Suppressor macrophage treated with lipopolysaccharide for 4 hours (primary cell): ENCODE measurements at regions not wholly inside any gene's neighbourhood (a gene's known extent, or its start where the extent isn't known, plus 50 kb on each side); places are given as distances from the start of the nearest gene placed in this dataset.
"Not testable (repeated sequence)": the region's sequence is repeated elsewhere in the genome, so short reads cannot be mapped to it uniquely, and the experiment has no call there.

Experiments
- DNase-seq: peaks from one replicate; pipeline ENCODE4 v3.0.0-alpha.2; 2020

DNA sequence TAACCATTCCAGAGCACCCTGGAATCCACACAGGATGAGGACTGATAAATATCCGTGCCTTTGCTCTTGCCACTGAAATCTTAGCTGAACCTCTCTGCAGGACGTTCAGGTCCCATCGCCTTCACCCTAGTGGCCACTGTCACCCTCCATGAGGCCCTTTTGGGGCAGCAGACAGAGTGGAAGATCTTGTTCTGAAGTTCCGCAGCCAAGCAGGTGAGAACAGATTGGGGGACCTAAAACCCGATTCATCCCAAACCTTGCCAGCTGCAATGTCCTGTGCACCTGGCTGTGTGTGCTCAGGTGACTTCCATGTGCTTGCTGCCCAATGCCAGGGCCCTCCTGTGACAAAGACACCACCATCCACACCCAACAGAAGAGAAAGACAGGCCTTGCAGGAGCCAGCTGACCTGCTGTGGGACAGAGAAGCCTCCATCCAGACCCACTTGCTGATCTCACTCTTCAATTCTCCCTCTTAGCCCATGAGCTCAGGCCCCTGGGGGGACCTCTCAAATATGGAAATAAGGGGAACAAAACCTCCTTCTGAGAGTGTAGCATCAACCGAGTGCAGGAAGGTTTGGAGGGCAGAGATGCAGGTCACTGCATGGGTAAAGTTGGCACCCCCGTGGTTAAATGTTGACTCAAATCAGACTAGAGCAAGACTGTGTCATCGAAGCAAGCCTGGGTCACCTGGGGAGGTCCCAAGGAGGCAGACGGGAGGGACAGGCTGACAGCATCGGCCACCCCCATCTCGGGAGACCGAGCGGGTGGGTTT, 308.7 kb upstream of the DIO3 start:
- no peak for DNase-seq

- no peak for DNase-seq
Measured at GRCh38 chr14:101253948-101254347, 307.3 kb upstream of the DIO3 start.

DNA sequence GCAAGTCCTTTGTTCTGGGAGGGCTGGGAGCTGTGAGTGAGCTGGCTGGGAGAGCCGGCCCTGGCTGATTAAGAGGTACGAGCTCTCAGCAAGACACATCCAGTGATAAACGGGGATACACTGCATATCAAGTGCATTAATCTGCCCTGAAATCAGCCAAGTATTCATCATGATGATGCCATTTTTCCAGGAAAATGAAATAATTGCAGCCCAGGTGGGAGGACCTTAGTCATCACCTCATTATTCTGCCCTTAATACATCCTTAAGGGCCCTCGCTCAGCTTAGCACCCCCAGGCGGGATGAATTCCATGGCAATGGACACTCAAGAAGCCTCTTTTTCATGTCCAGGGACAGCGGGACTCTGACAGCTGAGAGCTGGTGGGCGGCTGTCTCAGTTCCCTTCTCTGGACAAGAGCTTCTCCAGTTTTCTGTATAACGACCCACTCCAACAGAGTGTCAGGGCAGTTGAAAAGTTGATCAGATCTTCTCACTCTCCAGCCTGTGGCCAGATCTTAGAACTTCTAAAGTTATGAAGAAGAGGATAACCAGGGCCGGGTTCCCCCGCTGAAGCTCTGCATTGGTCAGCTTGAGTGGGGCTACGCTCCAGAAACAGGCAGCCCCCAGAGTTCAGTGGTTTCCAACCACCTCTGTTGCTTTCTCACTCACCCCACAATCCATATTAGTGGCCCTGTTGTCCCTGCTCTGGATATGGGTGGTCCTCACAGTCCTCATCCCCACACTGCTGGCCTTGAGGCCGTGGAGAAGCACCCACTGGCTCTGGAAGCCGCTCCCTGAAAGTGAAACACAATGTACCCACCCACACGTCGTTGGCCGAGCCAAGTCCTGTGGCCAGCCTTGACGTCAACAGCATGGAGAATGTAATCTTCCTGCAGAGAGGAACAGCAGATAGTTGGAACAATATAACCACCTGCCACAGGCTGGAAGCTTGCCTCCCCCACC, 306.2 kb upstream of the DIO3 start:
- no peak for DNase-seq

- no peak for DNase-seq
Measured at GRCh38 chr14:101255765-101256125, 305.6 kb upstream of the DIO3 start.

GRCh38 chr14:101256266-101256665, 305.0 kb upstream of the DIO3 start:
- no peak for DNase-seq

- DNase-seq: no peak
Measured at GRCh38 chr14:101257551-101257950, 303.7 kb upstream of the DIO3 start.

GRCh38 chr14:101259748-101260147, 301.5 kb upstream of the DIO3 start:
- no peak for DNase-seq

GRCh38 chr14:101266441-101266840, 294.9 kb upstream of the DIO3 start:
- not testable (repeated sequence) for DNase-seq

DNA sequence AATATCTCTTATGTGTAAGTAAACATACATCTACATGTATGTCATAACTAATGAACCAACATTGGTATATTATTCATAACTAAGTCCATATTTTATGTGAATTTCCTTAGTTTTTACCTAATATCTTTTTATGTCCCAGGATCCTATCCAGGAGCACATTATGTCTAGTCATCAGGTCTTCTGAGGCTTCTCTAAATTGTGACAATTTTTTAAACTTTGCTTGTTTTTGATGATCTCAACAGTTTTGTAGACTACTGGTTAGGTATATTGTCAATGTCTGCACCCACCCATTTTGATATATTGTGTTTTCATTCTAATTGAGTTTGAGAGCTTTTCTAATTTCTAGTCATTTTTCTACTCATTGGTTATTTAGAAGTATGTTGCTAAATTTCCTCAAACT, 288.2 kb upstream of the DIO3 start:
- DNase-seq: no peak

- DNase-seq: no peak
Measured at GRCh38 chr14:101276309-101277091, 284.8 kb upstream of the DIO3 start.

DNA sequence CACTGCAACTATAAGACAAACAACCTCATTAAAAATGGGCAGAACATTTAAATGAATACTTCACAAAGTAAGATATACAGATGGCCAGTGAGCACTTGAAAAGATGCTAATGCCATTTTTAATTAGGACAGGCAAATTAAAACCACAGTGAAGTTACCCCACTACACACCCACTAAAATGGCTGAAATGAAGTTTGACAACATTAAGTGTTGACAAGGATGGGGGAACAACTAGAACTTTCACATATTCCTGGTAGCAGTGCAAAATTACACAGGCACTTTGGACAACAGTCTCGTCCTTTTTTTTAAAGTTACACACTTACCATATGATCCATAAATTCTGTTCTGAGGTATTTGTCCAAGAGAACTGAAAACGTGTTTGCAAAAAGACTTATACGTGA, 278.9 kb upstream of the DIO3 start:
- no peak for DNase-seq

DNA sequence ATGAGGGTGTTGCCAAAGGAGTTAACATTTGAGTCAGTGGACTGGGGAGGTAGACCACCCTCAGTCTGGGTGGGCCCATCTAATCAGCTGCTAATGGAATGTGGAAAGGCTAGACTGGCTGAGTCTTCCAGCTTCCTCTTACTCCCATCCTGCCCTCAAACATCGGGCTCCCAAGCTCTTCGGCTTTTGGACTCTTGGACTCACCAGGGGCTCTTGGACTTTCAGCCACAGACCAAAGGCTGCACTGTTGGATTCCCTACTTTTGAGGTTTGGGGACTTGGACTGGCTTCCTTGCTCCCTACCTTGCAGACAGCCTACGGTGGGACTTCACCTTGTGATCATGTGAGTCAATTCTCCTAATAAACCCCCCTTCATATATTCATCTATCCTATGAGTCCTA, 276.6 kb upstream of the DIO3 start:
- DNase-seq: no peak

- no peak for DNase-seq
Measured at GRCh38 chr14:101286271-101287018, 274.9 kb upstream of the DIO3 start.

DNA sequence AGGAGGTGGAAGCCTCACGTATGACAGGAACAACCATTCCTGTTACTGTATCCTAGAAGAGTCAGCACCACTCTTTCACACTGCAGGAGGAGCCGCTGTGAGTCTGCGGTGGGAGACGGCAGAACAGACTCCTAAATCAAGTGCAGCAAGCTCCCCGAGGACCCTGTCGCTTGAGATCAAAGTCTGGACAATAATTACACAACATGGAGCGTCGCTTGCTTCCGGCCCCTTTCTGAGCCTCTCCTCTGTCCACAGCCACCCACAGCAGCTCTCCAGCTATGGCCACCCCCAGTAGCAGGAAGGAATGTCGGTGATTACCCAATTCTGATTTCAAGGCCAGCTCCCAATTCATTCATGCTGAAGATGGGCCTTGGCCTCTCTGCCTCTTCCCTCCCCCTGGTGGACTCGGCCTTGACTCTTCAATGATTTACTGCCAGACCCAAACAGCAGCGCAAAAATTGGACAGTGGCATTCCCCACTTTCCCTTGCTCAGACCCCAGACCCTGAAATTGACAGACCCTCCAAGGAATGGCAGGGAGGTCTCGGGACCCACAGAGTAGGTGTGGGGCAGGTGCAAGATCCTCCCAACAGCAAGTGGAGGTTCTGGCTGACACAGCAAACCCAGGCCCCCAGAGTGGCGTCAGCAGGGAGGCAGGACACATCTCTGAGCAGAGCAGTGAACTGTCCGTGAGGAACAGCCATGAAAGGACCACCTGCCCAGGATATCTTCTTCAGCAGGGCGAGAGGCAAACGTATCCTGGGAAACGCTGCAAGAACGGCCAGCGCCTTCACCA, 272.7 kb upstream of the DIO3 start:
- DNase-seq: no peak

GRCh38 chr14:101289230-101289690, 272.0 kb upstream of the DIO3 start:
- no peak for DNase-seq

DNA sequence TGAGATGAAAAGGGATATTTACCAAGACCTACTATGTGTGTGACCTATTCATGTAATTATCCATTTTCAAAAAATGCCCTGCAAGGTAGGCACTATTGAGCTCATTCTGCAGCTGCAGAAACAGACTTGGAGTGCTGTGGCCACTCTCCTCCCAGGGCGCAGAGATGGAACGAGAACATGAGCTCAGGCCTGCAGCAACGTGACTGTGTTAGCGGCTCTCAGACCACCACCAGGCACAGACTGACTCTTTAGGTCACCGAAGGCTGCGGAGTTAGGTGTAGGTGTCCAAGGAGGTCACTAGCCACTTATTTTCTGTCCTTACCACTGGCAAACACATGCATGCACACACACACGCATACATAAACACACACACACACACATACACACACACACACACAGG, 271.4 kb upstream of the DIO3 start:
- no peak for DNase-seq

DNA sequence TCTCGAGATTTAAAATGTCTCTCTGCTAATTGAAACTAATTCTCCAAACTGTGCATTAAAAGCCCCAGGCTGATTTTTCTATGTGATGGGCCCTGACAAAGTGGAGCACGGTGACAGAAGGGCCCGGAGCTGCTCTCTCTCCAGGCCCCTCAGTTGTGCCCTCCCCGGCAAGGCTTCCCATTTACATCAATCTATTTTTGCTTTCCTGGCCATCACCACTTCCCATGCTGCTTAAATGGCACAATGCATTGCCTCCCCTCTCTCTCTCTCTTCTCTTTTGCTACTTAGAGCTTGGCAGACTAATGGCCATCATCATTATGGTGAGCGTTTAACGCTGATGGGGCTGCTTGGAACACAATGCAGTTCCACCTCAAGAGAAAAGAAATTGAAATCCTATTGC, 270.7 kb upstream of the DIO3 start:
- no peak for DNase-seq

DNA sequence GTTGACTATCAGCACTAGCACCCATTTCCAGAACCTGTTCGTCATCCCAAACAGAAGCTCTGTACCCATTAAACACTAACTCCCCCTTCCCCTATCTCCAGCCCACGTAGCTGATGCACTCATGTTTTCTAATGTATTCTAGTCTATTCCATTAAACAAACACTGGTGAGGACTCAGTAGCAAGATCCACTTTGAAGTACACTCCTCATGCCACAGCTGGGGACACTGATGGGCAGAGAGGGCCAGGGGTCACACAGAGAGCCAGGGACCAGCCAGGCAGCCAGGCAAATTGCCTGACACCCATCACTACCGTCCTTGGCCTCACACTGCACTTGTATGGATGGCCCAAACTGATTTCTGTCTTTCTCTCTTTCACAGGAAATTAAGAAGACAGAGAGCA, 269.9 kb upstream of the DIO3 start:
- no peak for DNase-seq

GRCh38 chr14:101292448-101292847, 268.8 kb upstream of the DIO3 start:
- no peak for DNase-seq

DNA sequence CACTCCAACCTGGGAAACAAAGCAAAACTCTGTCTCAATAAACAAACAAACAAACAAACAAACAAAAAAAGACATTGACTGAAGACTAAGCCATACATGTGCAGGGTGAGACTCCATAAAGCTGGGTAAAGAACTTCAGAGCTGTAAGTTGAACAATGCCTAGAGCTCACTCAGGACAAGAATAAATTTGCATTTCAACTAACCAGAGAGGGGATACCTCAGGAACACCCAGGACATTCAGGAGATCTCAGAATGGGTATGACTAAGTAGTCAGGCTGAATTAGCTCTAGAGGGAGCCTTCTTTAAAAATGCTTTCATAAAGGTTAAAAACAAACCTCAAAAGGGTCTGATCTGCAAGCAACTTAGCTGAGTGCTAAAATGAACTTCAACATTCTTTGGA, 267.7 kb upstream of the DIO3 start:
- no peak for DNase-seq

GRCh38 chr14:101294136-101294535, 267.2 kb upstream of the DIO3 start:
- no peak for DNase-seq

GRCh38 chr14:101299781-101300180, 261.5 kb upstream of the DIO3 start:
- DNase-seq: not testable (repeated sequence)
